ENCODE measurements at regions not wholly inside any gene's neighbourhood (a gene's known extent, or its start where the extent isn't known, plus 50 kb on each side); places are given as distances from the start of the nearest gene placed in this dataset.
"Not testable (repeated sequence)": the region's sequence is repeated elsewhere in the genome, so short reads cannot be mapped to it uniquely, and the experiment has no call there.

DNA sequence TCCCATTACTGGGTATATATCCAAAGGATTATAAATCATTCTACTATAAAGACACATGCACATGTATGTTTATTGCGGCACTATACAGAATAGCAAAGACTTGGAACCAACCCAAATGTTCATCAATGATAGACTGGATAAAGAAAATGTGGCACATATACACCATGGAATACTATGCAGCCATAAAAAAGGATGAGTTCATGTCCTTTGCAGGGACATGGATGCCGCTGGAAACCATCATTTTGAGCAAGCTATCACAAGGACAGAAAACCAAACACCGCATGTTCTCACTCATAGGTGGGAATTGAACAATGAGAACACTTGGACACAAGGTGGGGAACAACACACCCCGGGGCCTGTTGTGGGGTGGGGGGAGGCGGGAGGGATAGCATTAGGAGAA is 57.0 kb upstream of the NEUROD1 start:
- DNase-seq (ENCODE audit: low spot score), result not testable (repeated sequence)

- DNase-seq (ENCODE audit: low spot score), result no peak
Measured at GRCh38 chr2:181738074-181738473, 57.8 kb upstream of the NEUROD1 start.

GRCh38 chr2:181738563-181738962 is 58.2 kb upstream of the NEUROD1 start:
- no peak for DNase-seq (ENCODE audit: low spot score)

GRCh38 chr2:181741756-181742155 is 61.4 kb upstream of the NEUROD1 start:
- no peak for DNase-seq (ENCODE audit: low spot score)

DNA sequence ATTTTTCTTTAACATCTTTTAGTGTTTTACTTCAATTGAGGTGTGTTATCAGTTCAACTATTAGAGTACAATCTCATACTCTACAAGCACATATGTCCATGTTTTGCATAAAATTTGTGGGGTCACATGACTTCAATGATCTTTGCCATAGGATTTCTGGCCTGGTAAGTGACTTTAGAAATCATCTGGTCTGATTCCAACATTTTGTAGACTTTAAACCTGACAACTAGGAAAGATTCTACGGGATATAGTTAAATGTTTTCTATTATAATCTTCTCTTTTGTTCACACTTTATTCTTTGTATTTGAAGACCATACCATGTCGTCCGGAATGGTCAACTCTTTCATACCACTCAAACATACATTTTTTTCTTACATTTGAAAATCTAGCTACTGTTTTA is 62.0 kb upstream of the NEUROD1 start:
- no peak for DNase-seq (ENCODE audit: low spot score)

DNA sequence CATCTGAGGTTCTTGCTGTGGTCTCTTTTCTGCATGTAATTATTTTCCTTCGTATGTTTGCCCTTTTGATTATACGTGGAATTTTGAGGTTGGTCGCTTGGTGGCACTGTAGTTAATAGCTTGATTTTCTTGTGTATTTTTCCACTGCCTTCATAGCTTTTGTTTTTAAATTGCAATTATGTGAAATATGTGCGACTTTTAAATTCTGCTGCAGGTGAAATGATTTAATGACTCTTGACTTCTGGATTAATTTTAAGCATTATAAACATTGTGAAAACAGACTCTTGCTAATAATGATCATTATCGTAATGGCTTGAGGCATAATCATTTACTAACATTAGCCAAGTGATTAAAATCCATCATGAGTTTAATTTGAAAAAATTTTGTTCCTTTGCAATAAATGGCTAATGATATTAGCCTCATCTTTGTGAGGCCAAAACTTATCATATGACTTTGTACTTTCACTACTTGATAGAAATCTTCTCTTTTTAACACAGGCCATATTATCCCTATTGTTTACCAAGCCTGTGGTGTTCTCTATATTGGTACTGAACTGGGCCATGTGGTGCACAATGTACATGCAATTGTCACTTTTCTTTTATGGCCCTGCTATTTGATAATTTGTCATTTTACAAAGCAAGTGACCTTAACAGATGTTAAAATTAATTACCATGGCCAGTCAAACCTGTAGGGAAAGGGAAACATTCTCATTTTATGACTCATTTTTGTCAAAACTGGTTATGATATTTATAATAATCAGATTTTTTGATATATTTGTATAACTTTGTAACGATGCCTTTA is 62.8 kb upstream of the NEUROD1 start:
- DNase-seq (ENCODE audit: low spot score), result peak; percentile 58

DNA sequence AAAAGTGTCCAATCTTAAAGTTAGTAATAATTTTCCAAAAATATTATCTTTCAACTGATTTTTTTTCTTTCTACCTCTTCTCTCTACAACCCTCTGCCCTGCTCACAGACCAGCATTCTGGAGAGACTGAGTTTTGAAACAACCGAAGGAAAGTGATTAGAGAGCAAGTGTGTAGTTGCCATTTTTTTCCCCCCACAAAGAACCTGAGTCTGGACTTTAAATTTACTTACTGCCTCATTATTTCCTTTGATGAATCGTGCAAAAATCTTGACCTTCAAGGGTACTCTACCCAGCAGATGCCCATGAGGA is 63.4 kb upstream of the NEUROD1 start:
- DNase-seq (ENCODE audit: low spot score), result no peak

DNA sequence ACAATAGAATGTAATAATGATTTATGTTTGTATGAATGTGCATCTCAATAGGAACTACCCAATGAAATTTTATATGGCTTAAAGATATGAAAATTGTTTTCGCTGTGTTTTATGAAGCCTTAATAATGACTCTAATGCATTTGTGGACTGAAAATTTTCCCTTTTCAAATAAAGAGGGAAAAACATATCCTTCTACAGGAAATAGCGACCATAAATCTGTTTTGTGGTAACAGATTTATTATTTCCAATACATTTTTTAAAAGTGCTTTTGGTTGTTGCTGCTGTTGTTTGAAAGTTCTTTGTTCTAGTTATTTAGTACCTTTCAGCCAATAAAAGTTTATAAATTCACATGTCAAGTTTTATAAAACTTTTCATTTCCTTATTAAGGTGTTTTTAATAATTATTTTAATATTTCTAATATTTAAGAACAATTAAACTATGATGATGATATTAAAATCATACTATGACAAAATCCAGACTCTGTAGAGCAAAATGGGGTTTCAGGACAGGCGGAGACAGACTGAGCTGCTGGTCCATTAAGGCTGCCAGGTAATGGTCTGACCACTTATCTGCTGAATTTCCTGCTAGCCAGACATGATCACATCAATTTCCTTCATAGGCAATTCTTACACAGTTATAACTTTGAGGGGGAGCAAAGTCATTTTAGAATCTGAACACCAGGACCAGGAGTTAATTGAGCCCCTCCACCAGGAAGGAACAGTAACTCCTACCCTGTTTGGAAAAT is 65.7 kb upstream of the NEUROD1 start:
- no peak for DNase-seq (ENCODE audit: low spot score)

DNA sequence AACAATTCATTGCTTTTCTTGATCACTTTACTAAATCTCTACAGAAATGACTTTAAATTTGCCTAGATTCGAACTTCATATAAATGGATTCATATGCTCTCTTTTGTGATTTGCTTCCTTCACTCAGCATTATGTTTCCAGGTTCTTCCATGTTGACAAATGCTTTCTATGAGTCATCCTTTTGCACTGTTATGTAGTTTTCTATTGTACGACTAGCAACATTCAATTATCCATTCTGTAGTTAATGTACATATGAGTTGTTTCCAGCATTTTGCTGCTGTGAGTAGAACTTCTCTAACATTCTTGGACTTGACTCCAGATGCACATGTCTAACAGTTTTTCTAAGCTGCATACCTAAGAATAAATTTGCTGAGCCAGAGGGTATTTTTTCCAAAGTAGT is 66.5 kb upstream of the NEUROD1 start:
- no peak for DNase-seq (ENCODE audit: low spot score)

DNA sequence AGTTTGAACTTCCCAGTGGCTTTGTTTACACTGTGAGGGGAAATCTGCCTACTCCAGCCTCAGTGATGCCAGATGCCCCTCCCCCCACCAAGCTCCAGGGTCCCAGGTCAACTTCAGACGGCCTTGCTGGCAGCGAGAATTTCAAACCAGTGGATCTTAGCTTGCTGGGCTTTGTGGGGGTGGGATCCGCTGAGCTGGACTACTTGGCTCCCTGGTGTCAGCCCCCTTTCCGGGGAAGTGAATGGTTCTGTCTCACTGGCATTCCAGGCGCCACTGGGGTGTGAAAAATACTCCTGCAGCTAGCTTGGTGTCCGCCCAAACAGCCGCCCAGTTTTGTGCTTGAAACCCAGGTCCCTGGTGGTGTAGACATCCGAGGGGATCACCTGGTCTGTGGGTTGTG is 70.0 kb upstream of the NEUROD1 start:
- no peak for DNase-seq (ENCODE audit: low spot score)

- no peak for DNase-seq (ENCODE audit: low spot score)
Measured at GRCh38 chr2:181751266-181752030, 71.1 kb upstream of the NEUROD1 start.

DNA sequence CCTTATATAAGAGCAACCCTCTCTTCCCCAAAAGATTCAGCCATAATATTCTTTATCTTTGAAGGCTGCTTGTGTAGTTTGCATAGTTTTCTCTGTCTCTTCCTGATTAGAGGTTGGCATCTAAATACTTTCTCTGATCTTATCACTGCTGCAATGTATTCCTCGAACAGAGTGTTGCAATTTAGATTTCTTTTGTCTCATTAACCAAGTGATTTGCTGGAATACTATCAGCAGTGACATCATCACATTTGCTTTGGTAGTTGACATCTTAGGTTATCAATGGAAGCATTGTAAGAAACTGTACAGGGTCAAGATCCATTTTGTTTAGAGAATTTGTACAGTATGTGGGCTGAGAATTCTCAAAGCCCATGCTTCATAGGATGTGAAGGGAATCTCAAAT is 72.0 kb upstream of the NEUROD1 start:
- peak; percentile 66 for DNase-seq (ENCODE audit: low spot score)

- no peak for DNase-seq (ENCODE audit: low spot score)
Measured at GRCh38 chr2:181753686-181754085, 73.4 kb upstream of the NEUROD1 start.

- no peak for DNase-seq (ENCODE audit: low spot score)
Measured at GRCh38 chr2:181754105-181754504, 73.8 kb upstream of the NEUROD1 start.

DNA sequence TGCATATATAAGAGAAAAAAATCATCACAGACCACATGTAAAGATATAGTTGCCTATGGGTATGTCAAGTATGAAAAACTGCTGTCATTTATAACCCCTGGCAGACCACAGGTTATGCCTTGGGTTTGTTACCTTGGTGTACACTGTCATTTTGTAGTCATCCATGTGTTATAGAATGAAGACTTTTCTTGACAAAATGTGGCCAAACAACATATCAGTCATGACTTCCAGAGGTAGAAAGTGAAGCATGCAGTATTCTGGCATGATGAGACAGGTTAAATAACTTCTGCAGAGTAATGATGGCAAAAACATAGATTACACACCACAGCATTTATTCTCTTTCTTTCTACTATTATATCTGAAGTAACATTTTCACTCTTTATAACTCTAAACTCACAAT is 74.9 kb upstream of the NEUROD1 start:
- no peak for DNase-seq (ENCODE audit: low spot score)

- no peak for DNase-seq (ENCODE audit: low spot score)
Measured at GRCh38 chr2:181760521-181760920, 80.2 kb upstream of the NEUROD1 start.

- DNase-seq (ENCODE audit: low spot score), result no peak
Measured at GRCh38 chr2:181761175-181761574, 80.9 kb upstream of the NEUROD1 start.

DNA sequence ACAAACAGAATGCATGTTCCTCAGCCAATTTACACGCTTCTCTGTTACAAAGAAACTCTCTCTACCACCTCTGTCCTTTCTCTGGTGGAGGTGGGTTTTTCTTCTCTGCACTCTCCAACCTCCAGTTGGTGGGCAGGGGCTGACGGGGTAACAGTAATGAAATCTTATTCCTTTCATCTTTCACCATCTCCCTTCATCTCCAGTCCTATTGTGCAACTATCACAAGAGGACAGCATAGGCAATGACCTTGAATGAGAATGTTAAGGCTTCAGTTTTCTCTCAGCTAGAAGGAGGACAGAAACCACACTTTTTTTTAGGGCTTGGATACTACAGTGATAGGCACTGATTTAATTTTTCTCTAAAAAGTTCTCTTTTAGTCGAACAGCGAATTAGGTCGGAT is 81.7 kb upstream of the NEUROD1 start:
- DNase-seq (ENCODE audit: low spot score), result no peak

DNA sequence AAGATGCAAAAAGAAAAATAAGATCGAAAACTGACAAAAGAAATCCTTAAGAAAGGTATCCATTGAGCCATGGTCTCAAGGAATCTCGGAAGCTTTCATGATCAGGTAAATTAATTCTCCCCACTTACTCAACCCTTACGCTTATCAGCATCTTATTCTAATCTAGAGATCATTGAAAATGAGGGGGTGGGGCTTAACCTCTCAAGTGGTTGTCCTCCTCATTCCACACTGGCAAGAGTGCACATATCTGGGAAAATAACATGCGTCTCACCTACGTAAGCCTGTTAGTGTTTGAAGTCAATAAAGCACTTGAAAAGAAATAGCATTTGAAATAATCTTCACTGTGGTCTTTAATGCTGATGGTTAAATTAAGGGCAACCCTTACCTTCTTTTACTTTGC is 82.5 kb upstream of the NEUROD1 start:
- no peak for DNase-seq (ENCODE audit: low spot score)

DNA sequence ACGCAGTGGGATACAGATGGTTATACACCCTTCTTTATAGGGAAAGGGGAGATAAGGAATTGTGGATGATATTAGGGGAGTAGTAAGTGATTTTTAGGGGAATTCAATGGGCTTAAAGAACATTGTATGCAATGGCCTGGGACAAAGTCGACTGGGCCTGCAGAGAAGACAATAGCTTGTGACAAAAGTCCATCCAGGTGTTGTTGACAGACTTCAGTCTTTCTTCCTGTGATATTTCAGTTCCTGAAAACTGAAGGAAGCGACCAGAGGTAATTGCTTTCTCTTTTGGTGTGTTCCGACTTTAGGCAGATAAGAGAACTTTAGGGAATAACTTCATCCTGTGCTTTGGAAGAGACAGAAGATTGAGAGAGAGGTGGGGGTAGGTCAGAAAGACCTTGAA is 83.1 kb upstream of the NEUROD1 start:
- no peak for DNase-seq (ENCODE audit: low spot score)

DNA sequence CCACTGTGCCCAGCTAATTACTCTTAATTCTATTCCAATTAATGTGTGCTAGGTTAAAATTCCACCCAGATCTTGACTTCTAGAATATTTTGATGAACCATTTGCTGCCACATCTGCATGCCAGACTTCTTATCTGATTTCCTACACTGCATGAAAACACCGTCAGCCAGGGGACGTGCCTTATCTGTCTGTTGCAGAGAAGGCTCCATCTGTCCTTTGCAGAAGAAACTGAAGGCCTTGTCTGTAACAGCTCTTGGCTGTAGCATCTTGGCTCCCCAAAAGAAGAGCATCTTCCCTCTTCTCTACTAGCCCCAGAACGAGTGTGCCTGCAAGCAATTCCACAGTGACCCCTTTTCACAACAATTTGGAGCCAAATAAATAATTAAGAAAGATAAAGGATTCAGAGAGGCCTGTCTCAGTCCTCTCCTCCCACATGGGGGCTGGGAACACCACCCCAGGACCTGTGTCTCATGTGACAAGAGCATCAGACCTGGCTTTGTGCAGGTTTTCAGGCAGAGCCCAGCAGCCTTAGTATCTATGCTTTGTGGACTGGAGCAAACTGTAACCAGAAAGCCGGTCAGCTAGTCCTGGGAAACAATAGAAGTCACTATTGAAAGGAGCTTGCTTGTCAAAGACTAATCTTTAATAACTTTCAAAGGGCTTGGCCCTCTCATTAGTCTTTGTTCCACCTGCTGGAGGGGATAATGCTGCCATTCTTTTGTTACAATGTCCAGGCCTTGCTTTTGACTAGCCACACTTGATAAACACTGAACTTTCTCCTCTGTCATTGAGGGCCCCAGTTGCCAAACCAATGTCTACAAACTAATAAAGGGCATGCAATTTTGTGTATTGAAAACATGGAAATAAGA is 84.0 kb upstream of the NEUROD1 start:
- no peak for DNase-seq (ENCODE audit: low spot score)

DNA sequence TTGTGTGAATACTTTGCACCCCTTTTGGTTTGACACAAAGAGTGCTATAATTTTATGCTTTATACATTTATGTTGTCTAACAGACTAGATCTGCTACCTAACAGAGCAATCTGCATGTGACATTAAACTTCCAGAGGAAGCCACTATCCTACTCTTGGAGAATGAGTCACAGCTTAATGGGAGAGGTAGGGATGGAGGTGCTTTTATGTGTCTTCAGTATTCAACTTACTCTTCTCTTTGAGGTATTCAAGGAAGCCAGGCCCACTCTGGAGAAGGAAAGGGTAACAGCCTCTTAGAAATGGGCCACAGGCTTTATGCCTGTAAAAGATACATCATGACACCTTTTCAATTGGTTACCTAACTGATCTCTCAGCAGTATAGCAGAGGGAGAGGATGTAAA is 85.8 kb upstream of the NEUROD1 start:
- no peak for DNase-seq (ENCODE audit: low spot score)

Measured in COLO829 (cell line).